SU-DHL-6 (cell line): ENCODE measurements at regions not wholly inside any gene's neighbourhood (a gene's known extent, or its start where the extent isn't known, plus 50 kb on each side); places are given as distances from the start of the nearest gene placed in this dataset.

ENCODE experiments used
- EZH2phosphoT487 ChIP-seq: fragments of 200-600 bp; sonication (generic), shearing (Covaris generic); conservative IDR thresholded peaks from 2 replicates; pipeline ENCODE4 v1.6.1; 2018; ENCODE audit warnings: mild to moderate bottlenecking, antibody characterized with exemption, low read length, moderate library complexity, mixed read lengths
- TF ChIP-seq, protein P1 (sequence below): fragments of 200-600 bp; sonication (generic); IDR thresholded peaks from one replicate; pipeline ENCODE4 v1.5.1; 2017; ENCODE audit warnings: antibody characterized with exemption, mild to moderate bottlenecking, low read length, moderate library complexity; ENCODE audit not compliant: insufficient read depth, poor library complexity, severe bottlenecking

DNA sequence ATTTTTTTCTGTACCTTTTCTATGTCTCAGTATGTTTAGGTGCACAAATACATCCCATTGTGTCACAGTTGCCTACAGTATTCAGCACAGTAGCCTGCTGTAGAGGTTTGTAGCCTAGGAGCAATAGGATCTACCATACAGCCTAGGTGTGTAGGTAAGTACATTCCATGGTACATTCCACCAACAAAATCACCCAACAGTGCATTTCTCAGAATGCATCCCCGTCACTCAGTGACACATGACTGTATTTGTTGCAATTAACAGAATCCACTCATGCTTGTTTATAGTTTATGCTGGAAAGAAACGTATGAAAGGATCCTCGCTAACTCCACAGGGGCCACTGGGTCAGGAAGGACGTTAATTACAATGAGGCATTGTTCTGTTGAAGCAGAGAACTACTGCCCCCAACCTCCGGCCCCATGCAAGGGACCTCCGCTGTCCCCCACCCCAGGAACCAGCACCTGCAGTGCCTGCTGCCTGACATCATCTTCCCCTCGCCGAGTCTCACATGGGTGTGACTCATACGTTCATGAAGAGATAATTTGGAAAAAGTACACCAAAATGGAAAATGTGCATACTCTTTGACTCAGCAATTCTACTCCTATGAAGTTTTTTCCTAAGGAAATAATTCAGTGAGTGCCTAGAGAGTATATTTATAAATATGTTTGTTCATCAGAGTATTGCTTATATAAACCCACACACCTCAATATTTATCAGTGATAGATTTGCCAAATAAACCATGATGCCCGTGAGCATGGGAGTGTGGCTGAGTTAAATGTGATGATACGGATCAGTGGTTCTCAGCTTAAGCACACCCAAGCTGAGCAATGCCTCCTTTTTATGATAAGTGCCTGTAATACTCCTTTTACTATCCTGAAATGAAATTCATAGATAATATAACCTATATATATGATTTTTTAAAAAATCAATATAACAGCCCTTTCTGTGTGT is 156.4 kb upstream of the ECI2 start:
- TF ChIP-seq, protein P1, sequence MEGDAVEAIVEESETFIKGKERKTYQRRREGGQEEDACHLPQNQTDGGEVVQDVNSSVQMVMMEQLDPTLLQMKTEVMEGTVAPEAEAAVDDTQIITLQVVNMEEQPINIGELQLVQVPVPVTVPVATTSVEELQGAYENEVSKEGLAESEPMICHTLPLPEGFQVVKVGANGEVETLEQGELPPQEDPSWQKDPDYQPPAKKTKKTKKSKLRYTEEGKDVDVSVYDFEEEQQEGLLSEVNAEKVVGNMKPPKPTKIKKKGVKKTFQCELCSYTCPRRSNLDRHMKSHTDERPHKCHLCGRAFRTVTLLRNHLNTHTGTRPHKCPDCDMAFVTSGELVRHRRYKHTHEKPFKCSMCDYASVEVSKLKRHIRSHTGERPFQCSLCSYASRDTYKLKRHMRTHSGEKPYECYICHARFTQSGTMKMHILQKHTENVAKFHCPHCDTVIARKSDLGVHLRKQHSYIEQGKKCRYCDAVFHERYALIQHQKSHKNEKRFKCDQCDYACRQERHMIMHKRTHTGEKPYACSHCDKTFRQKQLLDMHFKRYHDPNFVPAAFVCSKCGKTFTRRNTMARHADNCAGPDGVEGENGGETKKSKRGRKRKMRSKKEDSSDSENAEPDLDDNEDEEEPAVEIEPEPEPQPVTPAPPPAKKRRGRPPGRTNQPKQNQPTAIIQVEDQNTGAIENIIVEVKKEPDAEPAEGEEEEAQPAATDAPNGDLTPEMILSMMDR = no peak
- no peak for TF ChIP-seq EZH2phosphoT487
